ENCODE measurements at regions not wholly inside any gene's neighbourhood (a gene's known extent, or its start where the extent isn't known, plus 50 kb on each side); places are given as distances from the start of the nearest gene placed in this dataset.

DNA sequence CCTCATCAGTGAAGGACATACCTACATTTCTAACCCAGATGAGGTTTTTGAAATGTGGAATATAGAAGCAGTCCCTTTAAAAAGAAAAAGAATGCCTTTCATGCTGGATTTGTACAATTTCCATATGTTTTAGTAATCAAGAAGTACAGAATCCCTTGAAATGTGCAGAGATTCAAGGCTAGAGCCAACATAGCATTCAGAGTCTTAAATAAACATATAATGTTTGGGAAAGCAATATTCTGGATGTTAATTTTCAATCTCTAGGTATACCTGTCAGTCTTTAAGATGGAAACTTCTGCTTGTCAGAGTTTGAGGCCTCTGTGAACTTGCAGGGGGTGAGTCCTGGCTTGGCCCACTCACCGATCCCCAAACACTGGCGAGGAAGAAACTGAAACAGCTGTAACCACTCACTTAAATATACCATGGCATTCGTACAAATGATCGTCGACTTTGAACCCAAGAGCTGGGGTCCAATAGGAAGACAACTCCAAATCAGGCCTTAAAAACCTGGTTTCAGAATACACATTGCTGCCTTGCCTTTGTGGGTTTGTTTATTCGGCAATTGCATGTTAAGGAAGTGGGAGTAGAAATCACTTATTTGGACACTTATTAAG lies 132.8 kb upstream of the NCK2 start:
- Histone ChIP-seq H2AFZ (ENCODE audit: low read depth) (no peak overlapping the region), H3K27ac (no peak overlapping the region), H3K4me2 (no peak overlapping the region), H4K20me1 (ENCODE audit: insufficient read depth) (no peaks in the 10 kb centered on the region), H3K4me1 (ENCODE audit: low read depth, poor library complexity, severe bottlenecking) (no peaks in the 10 kb centered on the region), H3K27me3 (ENCODE audit: insufficient read depth, low read depth) (no peaks in the 10 kb centered on the region), H3K36me3 (ENCODE audit: insufficient read depth) (no peaks in the 10 kb centered on the region), H3K9ac (no peak overlapping the region), H3K79me2 (ENCODE audit: insufficient read depth, low read depth) (no peaks in the 10 kb centered on the region), H3K4me3 (IDR thresholded peaks at IDR 0.05; ENCODE audit: insufficient read depth, low read depth, low read length) (no peak overlapping the region)
- TF ChIP-seq, protein P1, sequence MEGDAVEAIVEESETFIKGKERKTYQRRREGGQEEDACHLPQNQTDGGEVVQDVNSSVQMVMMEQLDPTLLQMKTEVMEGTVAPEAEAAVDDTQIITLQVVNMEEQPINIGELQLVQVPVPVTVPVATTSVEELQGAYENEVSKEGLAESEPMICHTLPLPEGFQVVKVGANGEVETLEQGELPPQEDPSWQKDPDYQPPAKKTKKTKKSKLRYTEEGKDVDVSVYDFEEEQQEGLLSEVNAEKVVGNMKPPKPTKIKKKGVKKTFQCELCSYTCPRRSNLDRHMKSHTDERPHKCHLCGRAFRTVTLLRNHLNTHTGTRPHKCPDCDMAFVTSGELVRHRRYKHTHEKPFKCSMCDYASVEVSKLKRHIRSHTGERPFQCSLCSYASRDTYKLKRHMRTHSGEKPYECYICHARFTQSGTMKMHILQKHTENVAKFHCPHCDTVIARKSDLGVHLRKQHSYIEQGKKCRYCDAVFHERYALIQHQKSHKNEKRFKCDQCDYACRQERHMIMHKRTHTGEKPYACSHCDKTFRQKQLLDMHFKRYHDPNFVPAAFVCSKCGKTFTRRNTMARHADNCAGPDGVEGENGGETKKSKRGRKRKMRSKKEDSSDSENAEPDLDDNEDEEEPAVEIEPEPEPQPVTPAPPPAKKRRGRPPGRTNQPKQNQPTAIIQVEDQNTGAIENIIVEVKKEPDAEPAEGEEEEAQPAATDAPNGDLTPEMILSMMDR (conservative IDR thresholded peaks at IDR 0.05; ENCODE audit: low read depth, low read length) = no peak

DNA sequence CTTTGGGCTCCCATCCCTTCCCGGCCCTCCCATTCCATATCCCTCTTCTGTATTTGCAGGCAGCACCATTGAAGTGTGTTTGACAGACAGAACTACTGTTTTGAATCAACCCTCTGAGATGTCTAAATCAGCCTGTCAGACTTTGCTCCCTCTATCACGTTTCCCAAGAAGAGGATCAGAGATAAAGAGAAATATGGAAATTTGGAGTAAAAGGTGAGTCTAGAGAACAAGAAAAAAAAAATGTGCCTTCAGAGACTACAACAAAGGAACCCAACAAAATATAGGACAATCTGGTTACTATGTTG lies 133.4 kb upstream of the NCK2 start:
- no peak overlapping the region for H3K9ac ChIP-seq
- TF ChIP-seq, protein P1 (conservative IDR thresholded peaks at IDR 0.05; ENCODE audit: low read depth, low read length) = no peak
- no peaks in the 10 kb centered on the region for H3K27me3 ChIP-seq (ENCODE audit: insufficient read depth, low read depth)
- H3K4me3 ChIP-seq (IDR thresholded peaks at IDR 0.05; ENCODE audit: insufficient read depth, low read depth, low read length) = no peak overlapping the region
- no peaks in the 10 kb centered on the region for H3K4me1 ChIP-seq (ENCODE audit: low read depth, poor library complexity, severe bottlenecking)
- H4K20me1 ChIP-seq (ENCODE audit: insufficient read depth) = no peaks in the 10 kb centered on the region
- H3K27ac ChIP-seq = no peak overlapping the region
- no peaks in the 10 kb centered on the region for H3K79me2 ChIP-seq (ENCODE audit: insufficient read depth, low read depth)
- H2AFZ ChIP-seq (ENCODE audit: low read depth) = no peak overlapping the region
- H3K36me3 ChIP-seq (ENCODE audit: insufficient read depth) = no peaks in the 10 kb centered on the region
- no peak overlapping the region for H3K4me2 ChIP-seq

DNA sequence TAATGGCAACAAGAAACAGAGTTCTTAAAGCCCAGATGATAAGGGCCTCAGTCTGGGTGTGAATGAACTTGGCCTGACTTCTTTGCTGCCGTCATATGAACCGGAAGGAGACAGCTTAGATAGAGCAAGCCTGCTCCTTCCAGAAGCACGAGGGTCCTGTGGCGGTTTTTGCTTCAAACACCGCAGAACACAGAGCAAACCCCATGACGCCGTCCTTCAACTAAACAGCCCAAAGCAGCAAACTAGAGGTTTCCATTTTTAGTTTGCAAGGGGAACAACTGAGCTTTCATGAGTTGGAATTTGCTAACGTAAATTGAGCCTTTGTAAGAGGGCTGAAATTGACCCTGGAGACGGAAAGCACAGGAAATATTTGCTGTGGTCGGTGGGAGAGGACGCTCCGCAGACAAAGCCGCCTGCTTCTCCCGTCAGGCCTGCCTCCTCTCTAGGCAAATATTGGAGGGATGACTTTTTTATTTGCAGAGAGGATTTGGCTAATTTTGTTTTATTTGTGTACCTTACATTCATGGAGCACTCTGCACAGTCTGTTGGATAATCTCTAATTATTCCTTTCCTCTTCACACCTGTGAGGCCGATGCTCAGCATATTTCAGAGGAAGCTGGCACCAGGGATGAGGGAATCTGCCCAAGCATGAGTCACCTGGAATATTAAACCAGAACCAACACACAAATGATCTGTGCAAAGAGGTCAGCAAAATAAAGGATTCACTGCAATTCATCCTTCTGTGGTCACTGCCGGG lies 134.0 kb upstream of the NCK2 start:
- Histone ChIP-seq H3K9ac (no peak overlapping the region), H3K27ac (no peak overlapping the region), H4K20me1 (ENCODE audit: insufficient read depth) (no peaks in the 10 kb centered on the region), H3K36me3 (ENCODE audit: insufficient read depth) (no peaks in the 10 kb centered on the region), H3K79me2 (ENCODE audit: insufficient read depth, low read depth) (no peaks in the 10 kb centered on the region), H3K4me1 (ENCODE audit: low read depth, poor library complexity, severe bottlenecking) (no peaks in the 10 kb centered on the region), H3K4me3 (IDR thresholded peaks at IDR 0.05; ENCODE audit: insufficient read depth, low read depth, low read length) (no peak overlapping the region), H3K27me3 (ENCODE audit: insufficient read depth, low read depth) (no peaks in the 10 kb centered on the region), H2AFZ (ENCODE audit: low read depth) (no peak overlapping the region), H3K4me2 (no peak overlapping the region)
- TF ChIP-seq, protein P1 (conservative IDR thresholded peaks at IDR 0.05; ENCODE audit: low read depth, low read length) = no peak

DNA sequence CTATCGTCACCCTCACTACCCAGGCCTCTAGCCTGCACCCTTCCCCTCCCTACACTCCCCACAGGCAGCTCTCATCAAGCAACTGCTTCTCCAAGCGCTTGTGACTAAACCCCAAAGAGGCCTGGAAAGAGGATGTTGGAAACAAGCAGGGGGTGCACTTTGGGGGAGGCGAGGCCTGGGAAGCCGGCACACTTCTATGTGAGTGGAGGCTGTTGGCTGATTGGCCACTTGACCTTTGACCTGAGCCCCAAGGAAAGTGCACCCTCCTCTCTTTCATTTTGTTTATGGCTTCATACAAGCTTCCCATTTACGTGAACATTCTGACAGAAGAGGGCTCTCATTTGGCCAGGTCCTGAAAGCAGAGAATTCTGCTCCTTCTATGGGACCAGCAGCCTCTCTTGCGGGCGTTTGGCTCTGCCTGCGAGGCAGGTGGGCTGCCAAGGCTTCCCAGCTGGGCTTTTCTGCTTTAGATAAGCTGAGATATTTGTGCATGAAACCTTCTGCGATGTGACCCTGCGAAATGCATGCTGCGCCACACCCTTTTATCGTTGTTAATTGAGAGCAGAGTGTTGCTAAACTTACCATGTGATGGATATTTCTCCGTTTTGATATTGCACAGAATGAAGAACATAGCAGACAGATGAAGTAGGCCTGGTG lies 134.8 kb upstream of the NCK2 start:
- Histone ChIP-seq H3K9ac (no peak overlapping the region), H3K27me3 (ENCODE audit: insufficient read depth, low read depth) (no peaks in the 10 kb centered on the region), H3K27ac (no peak overlapping the region), H3K36me3 (ENCODE audit: insufficient read depth) (no peaks in the 10 kb centered on the region), H2AFZ (ENCODE audit: low read depth) (no peak overlapping the region), H3K79me2 (ENCODE audit: insufficient read depth, low read depth) (no peaks in the 10 kb centered on the region), H3K4me1 (ENCODE audit: low read depth, poor library complexity, severe bottlenecking) (no peaks in the 10 kb centered on the region), H3K4me3 (IDR thresholded peaks at IDR 0.05; ENCODE audit: insufficient read depth, low read depth, low read length) (no peak overlapping the region), H3K4me2 (no peak overlapping the region), H4K20me1 (ENCODE audit: insufficient read depth) (no peaks in the 10 kb centered on the region)
- TF ChIP-seq, protein P1 (conservative IDR thresholded peaks at IDR 0.05; ENCODE audit: low read depth, low read length) = no peak
